OCI-LY7 (cell line): ENCODE measurements at regions not wholly inside any gene's neighbourhood (a gene's known extent, or its start where the extent isn't known, plus 50 kb on each side); places are given as distances from the start of the nearest gene placed in this dataset.

Experiments
- EZH2phosphoT487 ChIP-seq: fragments of 200-600 bp; sonication (generic); IDR thresholded peaks from 2 replicates; pipeline ENCODE4 v1.6.1; 2018; ENCODE audit warnings: low read depth, borderline replicate concordance, mild to moderate bottlenecking, mixed run types, antibody characterized with exemption, low read length, moderate library complexity, mixed read lengths
- TF ChIP-seq, protein P1 (sequence below): fragments of 200-600 bp; sonication (generic); conservative IDR thresholded peaks from 2 replicates; pipeline ENCODE4 v1.5.1; 2014; ENCODE audit warnings: mild to moderate bottlenecking, antibody characterized with exemption, low read length, moderate library complexity, mixed read lengths

DNA sequence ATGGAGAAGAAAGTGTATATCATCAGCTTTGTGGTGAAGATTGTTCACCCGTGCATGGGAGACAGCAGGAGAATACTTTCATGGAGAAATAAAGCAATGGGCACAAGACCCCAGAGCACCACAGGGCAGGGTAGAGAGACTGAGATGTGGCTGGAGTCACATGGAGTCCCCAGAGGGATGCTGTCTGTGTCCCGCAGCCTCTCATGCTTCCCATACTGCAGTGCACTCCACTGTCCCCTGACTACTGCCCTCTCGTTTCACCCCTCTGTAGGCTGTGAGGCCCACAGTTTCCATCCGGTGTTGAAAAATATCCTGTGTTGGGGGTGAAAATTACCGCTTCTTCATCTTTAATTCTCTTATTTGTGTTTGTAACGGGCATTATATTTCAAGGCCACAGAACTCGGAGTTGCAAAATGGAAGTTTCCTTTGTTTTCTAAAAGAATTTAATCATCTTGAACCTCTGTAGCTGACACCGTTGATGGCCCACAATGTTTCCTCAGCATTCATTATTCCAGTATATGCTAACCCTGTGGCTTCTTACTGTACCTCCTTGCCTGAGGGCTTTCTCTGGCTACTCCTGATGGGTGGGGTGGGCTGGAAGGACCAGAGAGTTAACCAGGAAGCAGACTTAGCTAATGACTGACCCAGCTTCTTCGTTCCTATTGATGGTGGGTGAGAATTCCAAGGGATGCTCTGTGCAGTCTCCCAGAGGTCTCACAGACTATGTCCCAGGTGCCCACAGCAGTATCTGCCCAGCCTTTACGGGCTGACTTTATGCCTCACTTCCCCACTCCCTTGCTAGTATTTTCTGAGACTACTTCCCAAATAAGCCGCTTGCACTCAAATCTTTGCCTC, 51.7 kb downstream of the PROKR2 start:
- TF ChIP-seq, protein P1, sequence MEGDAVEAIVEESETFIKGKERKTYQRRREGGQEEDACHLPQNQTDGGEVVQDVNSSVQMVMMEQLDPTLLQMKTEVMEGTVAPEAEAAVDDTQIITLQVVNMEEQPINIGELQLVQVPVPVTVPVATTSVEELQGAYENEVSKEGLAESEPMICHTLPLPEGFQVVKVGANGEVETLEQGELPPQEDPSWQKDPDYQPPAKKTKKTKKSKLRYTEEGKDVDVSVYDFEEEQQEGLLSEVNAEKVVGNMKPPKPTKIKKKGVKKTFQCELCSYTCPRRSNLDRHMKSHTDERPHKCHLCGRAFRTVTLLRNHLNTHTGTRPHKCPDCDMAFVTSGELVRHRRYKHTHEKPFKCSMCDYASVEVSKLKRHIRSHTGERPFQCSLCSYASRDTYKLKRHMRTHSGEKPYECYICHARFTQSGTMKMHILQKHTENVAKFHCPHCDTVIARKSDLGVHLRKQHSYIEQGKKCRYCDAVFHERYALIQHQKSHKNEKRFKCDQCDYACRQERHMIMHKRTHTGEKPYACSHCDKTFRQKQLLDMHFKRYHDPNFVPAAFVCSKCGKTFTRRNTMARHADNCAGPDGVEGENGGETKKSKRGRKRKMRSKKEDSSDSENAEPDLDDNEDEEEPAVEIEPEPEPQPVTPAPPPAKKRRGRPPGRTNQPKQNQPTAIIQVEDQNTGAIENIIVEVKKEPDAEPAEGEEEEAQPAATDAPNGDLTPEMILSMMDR: no peak
- no peak for TF ChIP-seq EZH2phosphoT487
